ENCODE measurements at regions not wholly inside any gene's neighbourhood (a gene's known extent, or its start where the extent isn't known, plus 50 kb on each side); places are given as distances from the start of the nearest gene placed in this dataset.

- no peak overlapping the region for H3K4me3 ChIP-seq (ENCODE audit: control insufficient read depth, low read depth, low read length)
- TF ChIP-seq CTCF (IDR thresholded peaks at IDR 0.05; ENCODE audit: control insufficient read depth, insufficient read depth, low read depth, low read length, missing control alignments): no peak
- no peak for DNase-seq (ENCODE audit: low read depth)
These were observed 50.8 kb upstream of the JAG1 start for GRCh38 chr20:10724449-10725173.

DNA sequence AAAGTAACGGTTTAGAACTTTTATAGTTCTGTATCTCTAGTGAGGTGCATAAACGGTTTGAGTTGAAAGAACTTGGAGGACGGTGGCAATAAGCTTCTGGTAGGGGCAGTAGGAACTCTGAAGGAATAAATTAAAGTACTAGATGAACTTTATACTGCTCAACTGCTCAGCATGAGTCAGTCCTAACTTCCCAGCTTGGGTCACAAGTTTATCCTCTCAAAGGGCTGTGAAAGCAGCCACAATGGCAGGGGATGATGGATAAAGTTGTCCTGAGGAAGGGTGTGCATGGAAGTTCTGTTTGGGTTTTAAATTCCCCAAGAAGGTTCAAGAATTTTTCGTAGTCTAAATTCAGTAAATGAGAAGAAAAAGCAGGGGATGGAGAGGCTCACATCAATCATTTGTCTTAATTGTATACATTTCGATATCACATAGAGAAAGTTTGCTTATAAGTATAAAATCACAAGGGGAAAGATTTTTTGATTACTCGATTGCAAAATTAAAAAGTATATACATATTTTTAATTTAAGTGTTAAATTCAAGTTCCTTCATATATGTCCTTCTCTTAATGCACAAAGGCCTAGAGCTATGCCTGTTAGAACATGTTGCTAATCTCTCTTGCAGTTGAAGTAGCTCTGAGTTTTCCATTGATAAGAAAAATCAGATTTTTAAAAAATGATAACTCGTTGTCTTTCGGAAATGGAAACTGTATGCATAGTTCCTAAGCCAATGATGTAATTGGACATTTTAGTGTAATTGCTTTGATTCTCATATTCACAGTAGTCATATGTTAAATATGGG lies 55.3 kb upstream of the JAG1 start:
- H3K4me3 ChIP-seq (ENCODE audit: control insufficient read depth, low read depth, low read length): no peak overlapping the region
- no peak for DNase-seq (ENCODE audit: low read depth)
- no peak for TF ChIP-seq CTCF (IDR thresholded peaks at IDR 0.05; ENCODE audit: control insufficient read depth, insufficient read depth, low read depth, low read length, missing control alignments)

DNA sequence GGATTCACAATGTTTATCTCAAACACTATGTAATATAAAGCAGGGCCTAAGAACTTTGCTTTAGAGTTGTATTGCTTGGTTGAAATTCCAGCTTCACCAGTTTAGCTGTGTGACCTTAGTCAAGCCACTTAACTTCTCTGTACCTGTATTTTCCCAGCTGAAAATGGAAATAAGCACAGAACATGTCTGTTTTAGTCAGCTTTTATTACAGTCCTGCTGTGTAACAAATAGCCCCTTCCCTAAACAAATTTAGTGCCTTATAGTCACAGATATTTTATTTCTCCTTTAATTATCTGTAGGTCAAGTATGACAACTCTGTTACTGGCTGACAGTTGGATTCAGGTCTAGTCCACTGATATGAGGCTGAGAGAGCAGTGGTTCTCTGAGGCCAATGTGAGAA lies 56.0 kb upstream of the JAG1 start:
- H3K4me3 ChIP-seq (ENCODE audit: control insufficient read depth, low read depth, low read length): no peak overlapping the region
- DNase-seq (ENCODE audit: low read depth): no peak
- TF ChIP-seq CTCF (IDR thresholded peaks at IDR 0.05; ENCODE audit: control insufficient read depth, insufficient read depth, low read depth, low read length, missing control alignments): no peak

GRCh38 chr20:10730629-10731183 lies 56.9 kb upstream of the JAG1 start:
- TF ChIP-seq CTCF (IDR thresholded peaks at IDR 0.05; ENCODE audit: control insufficient read depth, insufficient read depth, low read depth, low read length, missing control alignments): no peak
- DNase-seq (ENCODE audit: low read depth): no peak
- H3K4me3 ChIP-seq (ENCODE audit: control insufficient read depth, low read depth, low read length): no peak overlapping the region

GRCh38 chr20:10731190-10731965 lies 57.6 kb upstream of the JAG1 start:
- H3K4me3 ChIP-seq (ENCODE audit: control insufficient read depth, low read depth, low read length): no peak overlapping the region
- DNase-seq (ENCODE audit: low read depth): no peak
- TF ChIP-seq CTCF (IDR thresholded peaks at IDR 0.05; ENCODE audit: control insufficient read depth, insufficient read depth, low read depth, low read length, missing control alignments): no peak

- no peak for DNase-seq (ENCODE audit: low read depth)
- TF ChIP-seq CTCF (IDR thresholded peaks at IDR 0.05; ENCODE audit: control insufficient read depth, insufficient read depth, low read depth, low read length, missing control alignments): no peak
- H3K4me3 ChIP-seq (ENCODE audit: control insufficient read depth, low read depth, low read length): no peak overlapping the region
These were observed 59.3 kb upstream of the JAG1 start for GRCh38 chr20:10733122-10733521.

All from AG09309 (cell line).